K562 (cell line): ENCODE measurements at regions not wholly inside any gene's neighbourhood (a gene's known extent, or its start where the extent isn't known, plus 50 kb on each side); places are given as distances from the start of the nearest gene placed in this dataset.
A peak's percentile ranks its signal among the peaks of the same experiment; 100 is the strongest.

Experiments used
- ATAC-seq: fragments of 200-7000 bp; cut with Tn5 transposase; 3 replicates; pipeline ENCODE4 v1.9.1; 2020; ENCODE audit warnings: moderate library complexity
- BruUV-seq: library from RNA; stranded (reverse); fragments of 400-500 nt; replicated peaks from 2 replicates; lab custom pipeline; 2021; lab: Mats Ljungman, UMichigan
- CTCF ChIA-PET: fragments of 300-600 bp; formaldehyde crosslinking; extraction: SDS; loops from one replicate; lab custom pipeline; 2021; ENCODE audit warnings: low intra/inter-chr PET ratio; lab: Yijun Ruan, JAX
- POLR2A ChIA-PET: fragments of 300-600, 350-650 bp; sonication (Branson Sonifier 250); formaldehyde crosslinking; extraction: SDS; loops from one replicate; lab custom pipeline; 2021; ENCODE audit warnings: antibody characterized with exemption, inconsistent platforms; lab: Yijun Ruan, JAX
- DNase-seq, 4 experiments: peaks; one replicate each; pipeline versions ENCODE4 v3.0.0 to v3.0.0-alpha.2; 2011 to 2018; ENCODE audit warnings: low spot score in 3 of 4, mixed read lengths in 3 of 4; ENCODE audit errors: extremely low read depth in 1 of 4
- FAIRE-seq: peaks from 2 replicates; lab custom pipeline; 2011; peaks lifted over from hg19 to GRCh38; lab: Jason Lieb, UNC
- H2AFZ ChIP-seq: 2 replicates; pipeline ENCODE4 v1.6.0; 2011; ENCODE audit warnings: low read depth, low read length, control low read depth, inconsistent platforms
- H3K27ac ChIP-seq: fragments of 200-600 bp; 3 replicates; pipeline ENCODE4 v1.8.0; 2011; ENCODE audit warnings: low read depth, mild to moderate bottlenecking, control low read depth, inconsistent platforms, low read length, moderate library complexity, mixed read lengths; ENCODE audit errors: extremely low read depth
- H3K27me3 ChIP-seq, 2 experiments: fragments of 300-600 bp in 1 of 2; 2 replicates in 1 of 2; 3 replicates in 1 of 2; pipeline versions ENCODE4 v1.6.0 to v1.8.0; 2011; ENCODE audit warnings: inconsistent platforms in 2 of 2, low read length in 2 of 2, mild to moderate bottlenecking in 1 of 2, mixed read lengths in 1 of 2, moderate library complexity in 1 of 2; ENCODE audit not compliant: control insufficient read depth in 2 of 2, insufficient read depth in 2 of 2
- H3K36me3 ChIP-seq: fragments of 300-600 bp; 3 replicates; pipeline ENCODE4 v1.8.0; 2011; ENCODE audit warnings: mild to moderate bottlenecking, low read length, inconsistent platforms; ENCODE audit not compliant: control insufficient read depth, insufficient read depth
- H3K4me1 ChIP-seq, 2 experiments: fragments of 200-600 bp in 1 of 2; replicated peaks in 1 of 2; 2 replicates in 1 of 2; 3 replicates in 1 of 2; pipeline versions ENCODE4 v1.5.1 to v1.8.0; 2011; ENCODE audit warnings: inconsistent platforms in 2 of 2, low read length in 2 of 2, mild to moderate bottlenecking in 1 of 2, mixed read lengths in 1 of 2, moderate library complexity in 1 of 2; ENCODE audit not compliant: control insufficient read depth in 2 of 2, insufficient read depth in 2 of 2
- H3K4me2 ChIP-seq: 2 replicates; pipeline ENCODE4 v1.6.1; 2011; ENCODE audit warnings: low read length, control low read depth, inconsistent platforms, mixed read lengths; ENCODE audit not compliant: insufficient read depth
- H3K4me3 ChIP-seq: fragments of 200-600 bp; sonication (generic), shearing (Covaris generic); 2 replicates; pipeline ENCODE4 v1.5.1; 2016; ENCODE audit warnings: control low read depth, inconsistent platforms
- H3K79me2 ChIP-seq: fragments of 200-600 bp; 3 replicates; pipeline ENCODE4 v1.8.0; 2011; ENCODE audit warnings: low read length, inconsistent platforms; ENCODE audit not compliant: control insufficient read depth, insufficient read depth
- H3K9ac ChIP-seq, 2 experiments: 2 replicates each; pipeline versions ENCODE4 v1.6.0 to v1.6.1; 2011; ENCODE audit warnings: low read depth in 2 of 2, low read length in 2 of 2, control low read depth in 1 of 2, inconsistent platforms in 1 of 2, mild to moderate bottlenecking in 1 of 2, mixed read lengths in 1 of 2; ENCODE audit not compliant: insufficient read depth in 1 of 2
- H3K9me1 ChIP-seq: one replicate; pipeline ENCODE4 v1.6.0; 2011; ENCODE audit warnings: inconsistent platforms, mild to moderate bottlenecking, low read length, moderate library complexity; ENCODE audit not compliant: control insufficient read depth, insufficient read depth
- H3K9me3 ChIP-seq: replicated peaks from 2 replicates; pipeline ENCODE4 v1.5.1; 2011; ENCODE audit warnings: low read depth, low read length, inconsistent platforms; ENCODE audit not compliant: control insufficient read depth, insufficient read depth
- H4K20me1 ChIP-seq: replicated peaks from 2 replicates; pipeline ENCODE4 v1.6.1; 2011; ENCODE audit warnings: low read length, inconsistent platforms, mixed read lengths; ENCODE audit not compliant: control insufficient read depth, insufficient read depth
- ADNP ChIP-seq: fragments of 200-800 bp; sonication (Bioruptor generic); IDR thresholded peaks from 2 replicates; pipeline ENCODE4 v1.6.1; 2016; ENCODE audit warnings: missing genetic modification characterization, missing compliant biosample characterization
- ARID1B ChIP-seq: fragments of 450-650 bp; IDR thresholded peaks from 2 replicates; pipeline ENCODE4 v1.6.1; 2016; ENCODE audit warnings: antibody characterized with exemption, mild to moderate bottlenecking, inconsistent platforms
- CBFA2T2 ChIP-seq: fragments of 450-650 bp; conservative IDR thresholded peaks from 2 replicates; pipeline ENCODE4 v1.6.1; 2017; ENCODE audit warnings: mild to moderate bottlenecking
- CBFA2T3 ChIP-seq: fragments of 450-650 bp; IDR thresholded peaks from 2 replicates; pipeline ENCODE4 v1.6.1; 2017
- CCNT2 ChIP-seq: IDR thresholded peaks from 2 replicates; pipeline ENCODE4 v1.6.1; 2011; ENCODE audit warnings: borderline replicate concordance, low read depth, mild to moderate bottlenecking, moderate library complexity, mixed read lengths, low read length; ENCODE audit not compliant: insufficient read length; ENCODE audit errors: extremely low read depth
- FOXK2 ChIP-seq, 2 experiments: fragments of 450-650 bp; IDR thresholded peaks in 1 of 2; conservative IDR thresholded peaks in 1 of 2; 2 replicates each; pipeline ENCODE4 v1.6.1; 2016; ENCODE audit warnings: low read depth in 2 of 2, mild to moderate bottlenecking in 1 of 2
- KAT7 ChIP-seq: sonication (generic); formaldehyde crosslinking; IDR thresholded peaks from 2 replicates; pipeline ENCODE4 v1.8.0; 2022; ENCODE audit warnings: missing genetic modification reagents, mild to moderate bottlenecking, borderline replicate concordance
- L3MBTL2 ChIP-seq: fragments of 450-650 bp; IDR thresholded peaks from 2 replicates; pipeline ENCODE4 v1.6.1; 2016; ENCODE audit warnings: mild to moderate bottlenecking, moderate library complexity
- NCOR1 ChIP-seq: fragments of 450-650 bp; IDR thresholded peaks from 2 replicates; pipeline ENCODE4 v1.6.1; 2016; ENCODE audit warnings: mild to moderate bottlenecking, moderate library complexity
- PML ChIP-seq: IDR thresholded peaks from 2 replicates; pipeline ENCODE4 v1.6.1; 2012; ENCODE audit warnings: low read length, inconsistent platforms
- STAT5A ChIP-seq: IDR thresholded peaks from 2 replicates; pipeline ENCODE4 v1.6.1; 2012; ENCODE audit warnings: low read length, inconsistent platforms, borderline replicate concordance
- STAT6 ChIP-seq: sonication (generic); formaldehyde crosslinking; IDR thresholded peaks from 2 replicates; pipeline ENCODE4 v1.8.1; 2023; ENCODE audit warnings: mild to moderate bottlenecking, missing genetic modification reagents
- TAL1 ChIP-seq: fragments of 450-650 bp; IDR thresholded peaks from 2 replicates; pipeline ENCODE4 v1.6.1; 2016; ENCODE audit warnings: mild to moderate bottlenecking
- TEAD4 ChIP-seq, 2 experiments: sonication (generic) in 1 of 2; formaldehyde crosslinking in 1 of 2; IDR thresholded peaks; 2 replicates each; pipeline versions ENCODE4 v1.6.1 to v1.8.0; 2012 to 2022; ENCODE audit warnings: borderline replicate concordance in 1 of 2, inconsistent platforms in 1 of 2, low read length in 1 of 2, mild to moderate bottlenecking in 1 of 2, missing genetic modification reagents in 1 of 2
- ZC3H4 ChIP-seq: sonication (generic); formaldehyde crosslinking; IDR thresholded peaks from 2 replicates; pipeline ENCODE4 v1.9.0; 2021; ENCODE audit warnings: missing genetic modification reagents, borderline replicate concordance
- ZNF311 ChIP-seq: fragments of 250-450 bp; sonication (Bioruptor Pico); IDR thresholded peaks from 2 replicates; pipeline ENCODE4 v1.4.0; 2020; ENCODE audit warnings: mild to moderate bottlenecking, moderate library complexity
- ZNF780A ChIP-seq: fragments of 250-450 bp; sonication (Bioruptor Pico); IDR thresholded peaks from 2 replicates; pipeline ENCODE4 v1.5.0; 2021; ENCODE audit warnings: mild to moderate bottlenecking
- WGBS: fragments of 100-300 bp; shearing (Covaris generic); methylation state at CpG from one replicate; pipeline ENCODE4 v1.1.6; 2016; ENCODE audit warnings: low coverage, mixed read lengths; ENCODE audit not compliant: insufficient coverage; ENCODE audit errors: missing lambda C conversion rate; 5-methylcytosine and 5-hydroxymethylcytosine counted together
- in situ Hi-C: fragments of 300-500 bp; cut with MboI; formaldehyde crosslinking; loops from 4 replicates; pipeline ENCODE4 v1.15.0; 2018; ENCODE audit warnings: inconsistent platforms, mixed read lengths
- intact Hi-C: fragments of 100-400 bp; cut with micrococcal nuclease; formaldehyde crosslinking; loops from 2 replicates; pipeline ENCODE4 v1.14.2; 2022

- Histone ChIP-seq H3K4me3 (no peak overlapping the region), H4K20me1 (no peaks in the 10 kb centered on the region), H3K79me2 (no peaks in the 10 kb centered on the region), H3K9me3 (no peaks in the 10 kb centered on the region), H3K27me3 (peaks cover 0 to 6% of the 10 kb centered on the region in 2 experiments; a peak in 2 of 5 replicates), H3K4me1 (peaks cover 3 to 4% of the 10 kb centered on the region in 2 experiments; a peak in 2 of 5 replicates), H3K4me2 (peak overlapping the region; percentile 13; the same call in 1 of the 2 replicates), H3K9me1 (no peaks in the 10 kb centered on the region), H3K9ac (no peak overlapping the region), H3K27ac (no peak overlapping the region), H3K36me3 (no peaks in the 10 kb centered on the region), H2AFZ (no peak overlapping the region)
- no peak for FAIRE-seq
- intact Hi-C loops: loop anchor here (10.0 kb wide), 1 partner anchor 600 kb away; no protein-coding TSS in a partner anchor
- WGBS: 0% methylated on average over 6 of the region's 6 CpGs
- no TSS peak for BruUV-seq
- POLR2A ChIA-PET: no interaction called here
- peak; percentile 69 for ATAC-seq
- CTCF ChIA-PET: no interaction called here
- peak in 1 of 4 experiments; percentile 38 for DNase-seq
- in situ Hi-C loops: loop anchor here (25.0 kb wide), 1 partner anchor 858 kb away; no protein-coding TSS in a partner anchor
- TF ChIP-seq PML (0 out of 2 replicates have a peak, but pooled peaks have one; percentile 27), CCNT2 (peak; percentile 24), TAL1 (peak; percentile 65), L3MBTL2 (0 out of 2 replicates have a peak, but pooled peaks have one; percentile 26), STAT6 (CRISPR knock-in tag) (no peak), ZNF311 (no peak), ZNF780A (CRISPR knock-in tag) (no peak), STAT5A (no peak), CBFA2T3 (peak; percentile 70), ARID1B (peak; percentile 47), FOXK2 (conservative IDR thresholded peaks at IDR 0.05 in 1 of 2, IDR thresholded peaks at IDR 0.05 in 1 of 2; ENCODE audit: low read depth in 2 of 2) (peak; percentile 48 to 49; a peak in 2 of 4 replicates), TEAD4 (IDR thresholded peaks at IDR 0.05; ENCODE audit: low read length) (peak; percentile 55), TEAD4 (CRISPR knock-in tag; IDR thresholded peaks at IDR 0.05; ENCODE audit: borderline replicate concordance) (no peak), ADNP (tag) (no peak), ZC3H4 (CRISPR knock-in tag) (no peak), CBFA2T2 (peak; percentile 58), KAT7 (CRISPR knock-in tag) (no peak), NCOR1 (peak; percentile 45; the same call in 1 of the 2 replicates)
These were observed 229.4 kb upstream of the MYO3A start for GRCh38 chr10:25704622-25705021.
